Parathyroid adenoma (tissue), 2 donors: ENCODE measurements at regions not wholly inside any gene's neighbourhood (a gene's known extent, or its start where the extent isn't known, plus 50 kb on each side); places are given as distances from the start of the nearest gene placed in this dataset.

Experiments used
- H2AFZ ChIP-seq: fragments of 300-600 bp; sonication (generic); one replicate; pipeline ENCODE4 v1.7.0; 2017; ENCODE audit warnings: antibody characterized with exemption, mild to moderate bottlenecking
- H3K27ac ChIP-seq: fragments of 300-600 bp; sonication (generic); one replicate; pipeline ENCODE4 v1.7.0; 2017
- H3K27me3 ChIP-seq: fragments of 300-600 bp; sonication (generic); one replicate; pipeline ENCODE4 v1.7.0; 2017; ENCODE audit warnings: low read length; ENCODE audit not compliant: control insufficient read depth, insufficient read depth
- H3K36me3 ChIP-seq: fragments of 300-600 bp; sonication (generic); one replicate; pipeline ENCODE4 v1.7.0; 2017; ENCODE audit warnings: low read length; ENCODE audit not compliant: control insufficient read depth, insufficient read depth
- H3K4me1 ChIP-seq: fragments of 300-600 bp; sonication (generic); one replicate; pipeline ENCODE4 v1.7.0; 2017; ENCODE audit warnings: control low read depth
- H3K4me2 ChIP-seq: fragments of 300-600 bp; sonication (generic); one replicate; pipeline ENCODE4 v1.7.0; 2017; ENCODE audit warnings: low read length
- H3K4me3 ChIP-seq: fragments of 300-600 bp; sonication (generic); one replicate; pipeline ENCODE4 v1.7.0; 2017; ENCODE audit warnings: low read depth, low read length
- H3K79me2 ChIP-seq: fragments of 300-600 bp; sonication (generic); one replicate; pipeline ENCODE4 v1.7.0; 2017; ENCODE audit warnings: control low read depth
- H3K9ac ChIP-seq: fragments of 300-600 bp; sonication (generic); one replicate; pipeline ENCODE4 v1.7.0; 2017; ENCODE audit warnings: mild to moderate bottlenecking
- H3K9me3 ChIP-seq: fragments of 300-600 bp; sonication (generic); one replicate; pipeline ENCODE4 v1.7.0; 2017; ENCODE audit warnings: low read length; ENCODE audit not compliant: control insufficient read depth
- TF ChIP-seq, protein P1 (sequence below): fragments of 300-600 bp; sonication (generic); IDR thresholded peaks from one replicate; pipeline ENCODE4 v1.7.0; 2017; ENCODE audit warnings: antibody characterized with exemption, mild to moderate bottlenecking
- donor health status: primary hyperparathyroidism.

GRCh38 chr10:33115738-33116719 lies 158.0 kb upstream of the ITGB1 start:
- no peaks in the 10 kb centered on the region for H3K36me3 ChIP-seq
- H3K9me3 ChIP-seq, result no peaks in the 10 kb centered on the region
- TF ChIP-seq, protein P1, sequence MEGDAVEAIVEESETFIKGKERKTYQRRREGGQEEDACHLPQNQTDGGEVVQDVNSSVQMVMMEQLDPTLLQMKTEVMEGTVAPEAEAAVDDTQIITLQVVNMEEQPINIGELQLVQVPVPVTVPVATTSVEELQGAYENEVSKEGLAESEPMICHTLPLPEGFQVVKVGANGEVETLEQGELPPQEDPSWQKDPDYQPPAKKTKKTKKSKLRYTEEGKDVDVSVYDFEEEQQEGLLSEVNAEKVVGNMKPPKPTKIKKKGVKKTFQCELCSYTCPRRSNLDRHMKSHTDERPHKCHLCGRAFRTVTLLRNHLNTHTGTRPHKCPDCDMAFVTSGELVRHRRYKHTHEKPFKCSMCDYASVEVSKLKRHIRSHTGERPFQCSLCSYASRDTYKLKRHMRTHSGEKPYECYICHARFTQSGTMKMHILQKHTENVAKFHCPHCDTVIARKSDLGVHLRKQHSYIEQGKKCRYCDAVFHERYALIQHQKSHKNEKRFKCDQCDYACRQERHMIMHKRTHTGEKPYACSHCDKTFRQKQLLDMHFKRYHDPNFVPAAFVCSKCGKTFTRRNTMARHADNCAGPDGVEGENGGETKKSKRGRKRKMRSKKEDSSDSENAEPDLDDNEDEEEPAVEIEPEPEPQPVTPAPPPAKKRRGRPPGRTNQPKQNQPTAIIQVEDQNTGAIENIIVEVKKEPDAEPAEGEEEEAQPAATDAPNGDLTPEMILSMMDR, result peak; percentile 20
- H3K79me2 ChIP-seq, result no peaks in the 10 kb centered on the region
- no peak overlapping the region for H3K27ac ChIP-seq
- no peaks in the 10 kb centered on the region for H3K4me1 ChIP-seq
- H2AFZ ChIP-seq, result no peak overlapping the region
- H3K27me3 ChIP-seq, result no peaks in the 10 kb centered on the region
- H3K4me3 ChIP-seq, result no peak overlapping the region
- no peak overlapping the region for H3K4me2 ChIP-seq
- no peak overlapping the region for H3K9ac ChIP-seq

DNA sequence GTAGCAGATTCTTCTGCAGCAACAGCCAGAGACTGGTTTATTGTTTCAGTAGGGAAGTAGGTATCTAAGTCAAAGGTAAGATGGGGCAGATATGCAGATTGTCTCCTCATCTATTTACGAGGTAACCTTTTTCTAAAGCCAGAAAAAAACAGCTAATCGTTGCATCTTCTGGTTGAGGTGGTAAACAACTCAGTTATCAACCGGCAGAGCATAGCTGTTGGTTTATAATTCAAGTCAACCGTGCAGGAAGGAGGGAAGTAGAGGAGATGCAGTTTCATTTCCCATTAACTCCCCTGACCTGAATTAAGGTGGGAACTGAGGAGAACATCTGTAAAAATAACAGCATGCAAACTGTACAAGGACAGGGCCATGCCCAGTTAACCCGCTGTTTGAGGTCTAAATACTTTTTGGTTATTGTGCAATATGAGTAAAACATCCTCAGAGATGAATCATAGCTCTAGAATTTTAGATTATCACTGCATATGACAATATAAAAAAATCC lies 156.5 kb upstream of the ITGB1 start:
- no peak overlapping the region for H3K9ac ChIP-seq
- no peak overlapping the region for H3K4me3 ChIP-seq
- H3K79me2 ChIP-seq, result no peaks in the 10 kb centered on the region
- no peaks in the 10 kb centered on the region for H3K4me1 ChIP-seq
- no peak overlapping the region for H3K4me2 ChIP-seq
- TF ChIP-seq, protein P1, result no peak
- no peaks in the 10 kb centered on the region for H3K27me3 ChIP-seq
- H3K36me3 ChIP-seq, result no peaks in the 10 kb centered on the region
- no peak overlapping the region for H2AFZ ChIP-seq
- H3K27ac ChIP-seq, result no peak overlapping the region
- H3K9me3 ChIP-seq, result no peaks in the 10 kb centered on the region

DNA sequence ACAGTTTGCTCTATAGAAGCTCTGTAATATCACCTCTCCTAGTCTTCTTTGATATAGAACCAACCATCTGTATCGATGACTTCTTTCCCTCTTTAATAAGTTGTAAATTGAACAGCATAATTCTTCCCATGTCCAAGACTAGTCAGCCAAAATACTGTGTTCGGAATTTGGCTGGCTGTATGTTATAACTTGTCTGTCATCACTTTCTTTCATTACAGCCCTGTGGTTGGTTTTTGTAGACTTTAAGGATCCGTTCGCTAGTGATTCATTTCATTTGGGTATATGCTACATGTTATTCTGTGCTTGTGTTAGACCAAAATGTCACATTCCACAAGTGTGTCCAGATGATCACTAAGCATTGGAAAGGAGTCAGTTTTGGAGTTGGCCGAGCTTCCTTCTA lies 155.4 kb upstream of the ITGB1 start:
- Histone ChIP-seq H3K4me1 (no peaks in the 10 kb centered on the region), H3K27ac (no peak overlapping the region), H3K4me2 (no peak overlapping the region), H3K36me3 (no peaks in the 10 kb centered on the region), H3K27me3 (no peaks in the 10 kb centered on the region), H3K79me2 (no peaks in the 10 kb centered on the region), H3K9me3 (no peaks in the 10 kb centered on the region), H2AFZ (no peak overlapping the region), H3K4me3 (no peak overlapping the region), H3K9ac (no peak overlapping the region)
- TF ChIP-seq, protein P1, result no peak

- no peaks in the 10 kb centered on the region for H3K27me3 ChIP-seq
Observed at GRCh38 chr10:33112831-33113455, 154.9 kb upstream of the ITGB1 start.

More at GRCh38 chr10:33112831-33113455, 154.9 kb upstream of the ITGB1 start:
- H3K36me3 ChIP-seq, result no peaks in the 10 kb centered on the region
- no peak overlapping the region for H2AFZ ChIP-seq
- no peak overlapping the region for H3K9ac ChIP-seq
- H3K9me3 ChIP-seq, result no peaks in the 10 kb centered on the region
- no peak overlapping the region for H3K4me2 ChIP-seq
- no peak overlapping the region for H3K27ac ChIP-seq
- H3K79me2 ChIP-seq, result no peaks in the 10 kb centered on the region
- no peaks in the 10 kb centered on the region for H3K4me1 ChIP-seq
- no peak overlapping the region for H3K4me3 ChIP-seq
- TF ChIP-seq, protein P1, result no peak
